A549 (cell line): ENCODE measurements at regions not wholly inside any gene's neighbourhood (a gene's known extent, or its start where the extent isn't known, plus 50 kb on each side); places are given as distances from the start of the nearest gene placed in this dataset.

Experiments used
- ATAC-seq, 2 experiments: fragments of 200-7000 bp in 1 of 2; fragments of >200 bp in 1 of 2; cut with Nextera tagmentation in 1 of 2; cut with Tn5 transposase in 1 of 2; 3 replicates each; pipeline versions ENCODE4 v1.8.0 to v1.9.1; 2018 to 2020; ENCODE audit warnings: mild to moderate bottlenecking in 1 of 2, moderate library complexity in 1 of 2
- CTCF ChIA-PET: fragments of 300-600 bp; sonication (Branson Sonifier 250); formaldehyde crosslinking; extraction: SDS; loops from one replicate; lab custom pipeline; 2021; ENCODE audit warnings: antibody characterized with exemption, inconsistent platforms; lab: Yijun Ruan, JAX
- POLR2A ChIA-PET: fragments of 350-600 bp; formaldehyde crosslinking; extraction: SDS; loops from one replicate; lab custom pipeline; 2021; ENCODE audit warnings: antibody characterized with exemption, inconsistent platforms; lab: Yijun Ruan, JAX
- DNase-seq, 2 experiments: peaks; one replicate each; pipeline versions ENCODE4 v3.0.0 to v3.0.0-alpha.2; 2011 to 2016; ENCODE audit warnings: low read depth in 1 of 2, low spot score in 1 of 2
- FAIRE-seq: peaks from 2 replicates; lab custom pipeline; 2011; peaks lifted over from hg19 to GRCh38; lab: Jason Lieb, UNC
- H3K27ac ChIP-seq, 2 experiments: fragments of >200 bp; sonication (Bioruptor Twin); formaldehyde crosslinking; 3 replicates each; pipeline ENCODE4 v1.5.1; 2016 to 2017
- H3K4me1 ChIP-seq: fragments of >200 bp; sonication (Bioruptor Twin); formaldehyde crosslinking; 3 replicates; pipeline ENCODE4 v1.6.1; 2016
- H3K4me2 ChIP-seq: fragments of >200 bp; sonication (Bioruptor Twin); formaldehyde crosslinking; 3 replicates; pipeline ENCODE4 v1.6.1; 2016
- H3K4me3 ChIP-seq: fragments of >200 bp; sonication (Bioruptor Twin); formaldehyde crosslinking; 3 replicates; pipeline ENCODE4 v1.5.1; 2016
- H3K9me3 ChIP-seq: fragments of >200 bp; sonication (Bioruptor Twin); formaldehyde crosslinking; 3 replicates; pipeline ENCODE4 v1.6.1; 2016
- ATOH8 ChIP-seq: fragments of 250-450 bp; sonication (Bioruptor Pico); IDR thresholded peaks from 2 replicates; pipeline ENCODE4 v1.5.0; 2020; ENCODE audit warnings: low read depth, mild to moderate bottlenecking, moderate library complexity
- CBX2 ChIP-seq: fragments of 200-600 bp; sonication (generic); IDR thresholded peaks from 2 replicates; pipeline ENCODE4 v1.6.1; 2016; ENCODE audit warnings: low read depth, mild to moderate bottlenecking, borderline replicate concordance
- E2F6 ChIP-seq: IDR thresholded peaks from 2 replicates; pipeline ENCODE4 v1.6.1; 2012; ENCODE audit warnings: low read depth, borderline replicate concordance
- EHMT2 ChIP-seq: fragments of 200-600 bp; sonication (generic); IDR thresholded peaks from 2 replicates; pipeline ENCODE4 v1.6.1; 2016; ENCODE audit warnings: antibody characterized with exemption, low read depth, mild to moderate bottlenecking, moderate library complexity
- ESRRA ChIP-seq: fragments of 150-350 bp; IDR thresholded peaks from 2 replicates; pipeline ENCODE4 v1.6.1; 2014; ENCODE audit warnings: mild to moderate bottlenecking, low read length, borderline replicate concordance
- HOXB13 ChIP-seq: fragments of 250-450 bp; sonication (Bioruptor Pico); IDR thresholded peaks from 2 replicates; pipeline ENCODE4 v1.5.0; 2020; ENCODE audit warnings: low read depth, mild to moderate bottlenecking, moderate library complexity
- JUN ChIP-seq, 2 experiments: fragments of >200 bp; sonication (Bioruptor Twin); formaldehyde crosslinking; IDR thresholded peaks; 2 replicates in 1 of 2; 3 replicates in 1 of 2; pipeline ENCODE4 v1.6.1; 2016 to 2017
- MAFK ChIP-seq: fragments of 450-650 bp; IDR thresholded peaks from 2 replicates; pipeline ENCODE4 v1.6.1; 2014; ENCODE audit not compliant: partially characterized antibody
- MAZ ChIP-seq: fragments of 150-350 bp; IDR thresholded peaks from 2 replicates; pipeline ENCODE4 v1.6.1; 2014; ENCODE audit warnings: antibody characterized with exemption, low read depth, low read length, borderline replicate concordance
- NFE2L2 ChIP-seq: fragments of 150-350 bp; conservative IDR thresholded peaks from 2 replicates; pipeline ENCODE4 v1.6.1; 2014; ENCODE audit warnings: low read length
- POLR2AphosphoS2 ChIP-seq: conservative IDR thresholded peaks from 2 replicates; pipeline ENCODE4 v1.6.1; 2012; ENCODE audit warnings: low read length, improper control_type of control experiment, inconsistent platforms
- TFCP2L1 ChIP-seq: fragments of 250-450 bp; sonication (Bioruptor Pico); IDR thresholded peaks from 2 replicates; pipeline ENCODE4 v1.5.0; 2021; ENCODE audit warnings: mild to moderate bottlenecking
- USF2 ChIP-seq: fragments of 450-650 bp; IDR thresholded peaks from 2 replicates; pipeline ENCODE4 v1.6.1; 2014; ENCODE audit warnings: antibody characterized with exemption
- ZSCAN20 ChIP-seq: fragments of 250-450 bp; sonication (Bioruptor Pico); IDR thresholded peaks from 2 replicates; pipeline ENCODE4 v1.8.0; 2022; ENCODE audit warnings: mild to moderate bottlenecking, moderate library complexity
- WGBS: methylation state at CpG from one replicate; pipeline ENCODE4 v1.1.6; 2017; ENCODE audit errors: missing lambda C conversion rate; 5-methylcytosine and 5-hydroxymethylcytosine counted together
- TF ChIP-seq, protein P1 (sequence below): fragments of 150-350 bp; IDR thresholded peaks from 2 replicates; pipeline ENCODE4 v1.6.1; 2014; ENCODE audit warnings: low read depth, mild to moderate bottlenecking, low read length
- TF ChIP-seq, protein P2 (sequence below): fragments of >200 bp; sonication (Bioruptor Twin); formaldehyde crosslinking; IDR thresholded peaks from 3 replicates; pipeline ENCODE4 v1.5.1; 2016

DNA sequence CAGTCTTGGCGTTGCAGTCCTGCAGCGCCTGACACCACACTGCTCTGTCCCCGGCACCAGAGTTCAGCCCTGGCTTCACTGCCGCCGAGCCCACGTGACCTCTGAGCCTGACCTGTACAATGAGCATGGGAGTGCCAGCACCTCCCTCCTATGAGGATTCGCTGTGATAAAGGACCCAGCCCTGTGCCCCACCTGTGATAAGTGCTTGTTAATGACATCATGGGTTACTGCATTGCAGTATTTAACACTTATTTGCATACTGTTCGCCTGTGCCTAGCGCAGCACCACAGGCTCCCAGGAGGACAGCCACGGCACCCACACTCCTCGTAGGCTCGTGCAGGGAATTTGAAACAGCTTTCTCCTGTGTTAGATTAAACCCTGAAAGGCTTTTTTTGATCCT is 118.2 kb upstream of the GSC start:
- FAIRE-seq: no peak
- ATAC-seq: no peak
- H3K9me3 ChIP-seq: no peaks in the 10 kb centered on the region
- WGBS: 46% methylated on average over 12 of the region's 12 CpGs
- ChIA-PET POLR2A (no interaction called here), CTCF (no interaction called here)
- H3K27ac ChIP-seq: no peak overlapping the region
- no peak for DNase-seq
- no peak overlapping the region for H3K4me3 ChIP-seq
- H3K4me2 ChIP-seq: no peak overlapping the region
- TF ChIP-seq JUN (IDR thresholded peaks at IDR 0.05): no peak
- no peak for TF ChIP-seq TFCP2L1 (CRISPR knock-in tag)
- no peak for TF ChIP-seq ATOH8 (CRISPR knock-in tag)
- TF ChIP-seq MAZ: no peak
- TF ChIP-seq USF2: 0 out of 2 replicates have a peak, but pooled peaks have one; percentile 8
- TF ChIP-seq CBX2: no peak
- no peaks in the 10 kb centered on the region for H3K4me1 ChIP-seq

DNA sequence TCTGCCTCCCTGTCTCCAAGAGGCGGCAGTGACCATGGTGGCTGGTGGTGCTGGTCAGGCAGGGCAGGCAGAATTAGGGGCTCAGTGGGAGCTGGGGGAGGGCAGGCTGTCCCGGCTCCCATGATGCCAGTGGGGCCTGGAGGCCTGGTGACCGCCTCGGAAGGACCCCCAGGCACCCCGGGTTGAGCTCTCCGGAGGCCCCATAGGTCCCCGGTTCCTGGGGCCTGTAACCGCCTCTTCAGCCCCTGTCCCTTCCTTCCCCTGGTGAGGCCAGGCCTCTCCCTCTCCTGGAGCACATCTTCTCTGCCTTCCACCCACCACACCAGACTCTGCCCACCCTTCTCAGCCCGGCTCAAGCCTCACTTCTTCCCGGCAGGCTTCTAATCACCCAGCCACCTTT is 117.7 kb upstream of the GSC start:
- ChIA-PET POLR2A (no interaction called here), CTCF (no interaction called here)
- Histone ChIP-seq H3K9me3 (no peaks in the 10 kb centered on the region), H3K4me3 (no peak overlapping the region), H3K4me2 (no peak overlapping the region), H3K4me1 (no peaks in the 10 kb centered on the region), H3K27ac (no peak overlapping the region)
- FAIRE-seq (no peak), ATAC-seq (no peak), DNase-seq (no peak)
- TF ChIP-seq, protein P1, sequence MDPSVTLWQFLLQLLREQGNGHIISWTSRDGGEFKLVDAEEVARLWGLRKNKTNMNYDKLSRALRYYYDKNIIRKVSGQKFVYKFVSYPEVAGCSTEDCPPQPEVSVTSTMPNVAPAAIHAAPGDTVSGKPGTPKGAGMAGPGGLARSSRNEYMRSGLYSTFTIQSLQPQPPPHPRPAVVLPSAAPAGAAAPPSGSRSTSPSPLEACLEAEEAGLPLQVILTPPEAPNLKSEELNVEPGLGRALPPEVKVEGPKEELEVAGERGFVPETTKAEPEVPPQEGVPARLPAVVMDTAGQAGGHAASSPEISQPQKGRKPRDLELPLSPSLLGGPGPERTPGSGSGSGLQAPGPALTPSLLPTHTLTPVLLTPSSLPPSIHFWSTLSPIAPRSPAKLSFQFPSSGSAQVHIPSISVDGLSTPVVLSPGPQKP: no peak
- WGBS: 51% methylated on average over 6 of the region's 10 CpGs

- no peaks in the 10 kb centered on the region for H3K4me1 ChIP-seq
- no peak overlapping the region for H3K4me2 ChIP-seq
- FAIRE-seq: no peak
- no peak overlapping the region for H3K4me3 ChIP-seq
- no peak for ATAC-seq
- no peak overlapping the region for H3K27ac ChIP-seq
- CTCF ChIA-PET: no interaction called here
- no peak for DNase-seq
- POLR2A ChIA-PET: no interaction called here
- TF ChIP-seq MAFK (no peak), NFE2L2 (no peak), POLR2AphosphoS2 (no peak), EHMT2 (no peak), ESRRA (no peak), E2F6 (no peak), ZSCAN20 (CRISPR knock-in tag) (no peak), HOXB13 (CRISPR knock-in tag) (no peak)
- TF ChIP-seq, protein P2, sequence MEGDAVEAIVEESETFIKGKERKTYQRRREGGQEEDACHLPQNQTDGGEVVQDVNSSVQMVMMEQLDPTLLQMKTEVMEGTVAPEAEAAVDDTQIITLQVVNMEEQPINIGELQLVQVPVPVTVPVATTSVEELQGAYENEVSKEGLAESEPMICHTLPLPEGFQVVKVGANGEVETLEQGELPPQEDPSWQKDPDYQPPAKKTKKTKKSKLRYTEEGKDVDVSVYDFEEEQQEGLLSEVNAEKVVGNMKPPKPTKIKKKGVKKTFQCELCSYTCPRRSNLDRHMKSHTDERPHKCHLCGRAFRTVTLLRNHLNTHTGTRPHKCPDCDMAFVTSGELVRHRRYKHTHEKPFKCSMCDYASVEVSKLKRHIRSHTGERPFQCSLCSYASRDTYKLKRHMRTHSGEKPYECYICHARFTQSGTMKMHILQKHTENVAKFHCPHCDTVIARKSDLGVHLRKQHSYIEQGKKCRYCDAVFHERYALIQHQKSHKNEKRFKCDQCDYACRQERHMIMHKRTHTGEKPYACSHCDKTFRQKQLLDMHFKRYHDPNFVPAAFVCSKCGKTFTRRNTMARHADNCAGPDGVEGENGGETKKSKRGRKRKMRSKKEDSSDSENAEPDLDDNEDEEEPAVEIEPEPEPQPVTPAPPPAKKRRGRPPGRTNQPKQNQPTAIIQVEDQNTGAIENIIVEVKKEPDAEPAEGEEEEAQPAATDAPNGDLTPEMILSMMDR: no peak
- no peaks in the 10 kb centered on the region for H3K9me3 ChIP-seq
- WGBS: 30% methylated on average over 4 of the region's 7 CpGs
These were observed 117.0 kb upstream of the GSC start for GRCh38 chr14:94886931-94887330.
